GM23248 (cell line): ENCODE measurements at regions not wholly inside any gene's neighbourhood (a gene's known extent, or its start where the extent isn't known, plus 50 kb on each side); places are given as distances from the start of the nearest gene placed in this dataset.

Source experiments
- EZH2 ChIP-seq: fragments of 200-600 bp; sonication (generic); IDR thresholded peaks from 2 replicates; pipeline ENCODE4 v1.6.1; 2018; ENCODE audit warnings: antibody characterized with exemption, mild to moderate bottlenecking; ENCODE audit not compliant: insufficient read depth, poor library complexity, severe bottlenecking
- EZH2phosphoT487 ChIP-seq: fragments of 200-600 bp; sonication (generic); IDR thresholded peaks from 2 replicates; pipeline ENCODE4 v1.6.1; 2018; ENCODE audit warnings: antibody characterized with exemption, moderate library complexity, mild to moderate bottlenecking, low read depth; ENCODE audit not compliant: insufficient read depth

- TF ChIP-seq EZH2: no peak
- TF ChIP-seq EZH2phosphoT487: no peak
Observed at GRCh38 chr13:53321296-53321801, 292.7 kb downstream of the OLFM4 start.
